GM18867 (cell line): ENCODE measurements at regions not wholly inside any gene's neighbourhood (a gene's known extent, or its start where the extent isn't known, plus 50 kb on each side); places are given as distances from the start of the nearest gene placed in this dataset.

ENCODE experiments used
- ATAC-seq: cut with Tn5 transposase; IDR thresholded peaks from one replicate; pipeline ENCODE4 v1.9.1; 2021; ENCODE audit warnings: mild to moderate bottlenecking, moderate library complexity; ENCODE audit not compliant: unreplicated experiment

- ATAC-seq: no peak
These were observed 1330.1 kb upstream of the PIK3C3 start for GRCh38 chr18:40624959-40625358.

DNA sequence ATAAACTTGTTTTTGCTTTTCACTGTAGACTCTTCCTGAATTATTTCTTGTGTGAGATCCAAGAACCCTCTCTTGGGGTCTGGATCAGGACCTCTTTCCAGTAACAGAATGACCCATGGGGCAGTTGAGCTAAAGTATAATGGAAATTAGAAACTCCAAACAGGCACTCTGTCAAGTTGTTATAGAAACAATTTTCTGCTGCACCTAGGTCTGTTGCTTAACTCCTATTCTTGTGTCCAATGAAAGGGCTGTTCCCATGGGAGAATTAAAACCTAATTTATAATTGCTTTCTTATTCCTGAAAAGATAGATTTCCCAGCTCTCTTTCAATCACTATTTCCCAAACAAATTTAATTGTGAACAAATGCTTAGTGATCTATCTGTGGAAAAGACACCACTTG, 1341.3 kb upstream of the PIK3C3 start:
- no peak for ATAC-seq

- ATAC-seq: no peak
These were observed 1342.7 kb upstream of the PIK3C3 start for GRCh38 chr18:40612356-40612755.

GRCh38 chr18:40608226-40608625, 1346.8 kb upstream of the PIK3C3 start:
- no peak for ATAC-seq

DNA sequence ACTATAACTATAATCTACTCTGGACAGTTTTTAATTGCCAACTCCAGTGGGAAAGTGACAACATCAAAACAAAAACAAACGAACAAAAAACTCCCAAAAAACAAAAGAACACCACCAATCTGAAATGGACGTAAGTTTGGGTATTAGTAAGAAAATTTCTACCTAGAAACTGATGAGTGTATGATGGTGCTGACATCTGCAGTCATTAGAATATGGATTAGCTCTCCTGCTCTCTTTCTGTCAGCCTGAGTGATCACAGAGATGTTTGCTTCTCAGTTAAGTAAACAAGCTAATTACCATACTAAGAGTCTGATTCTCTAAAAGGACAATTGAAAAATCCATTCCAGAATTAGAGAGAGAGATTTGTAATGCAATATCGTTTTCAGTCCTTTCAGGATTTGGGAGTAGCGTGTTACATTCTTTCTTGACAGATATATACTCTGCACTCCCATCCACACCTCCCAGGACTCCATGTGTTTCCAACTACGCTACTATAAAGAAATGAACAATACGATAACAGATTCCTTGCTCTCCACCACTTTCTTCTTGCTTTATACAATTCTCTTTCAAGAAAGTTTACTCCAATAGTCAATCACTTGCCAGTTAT, 1347.4 kb upstream of the PIK3C3 start:
- no peak for ATAC-seq

- ATAC-seq: no peak
These were observed 1348.0 kb upstream of the PIK3C3 start for GRCh38 chr18:40606996-40607395.

- ATAC-seq: no peak
These were observed 1371.4 kb upstream of the PIK3C3 start for GRCh38 chr18:40583671-40584070.

DNA sequence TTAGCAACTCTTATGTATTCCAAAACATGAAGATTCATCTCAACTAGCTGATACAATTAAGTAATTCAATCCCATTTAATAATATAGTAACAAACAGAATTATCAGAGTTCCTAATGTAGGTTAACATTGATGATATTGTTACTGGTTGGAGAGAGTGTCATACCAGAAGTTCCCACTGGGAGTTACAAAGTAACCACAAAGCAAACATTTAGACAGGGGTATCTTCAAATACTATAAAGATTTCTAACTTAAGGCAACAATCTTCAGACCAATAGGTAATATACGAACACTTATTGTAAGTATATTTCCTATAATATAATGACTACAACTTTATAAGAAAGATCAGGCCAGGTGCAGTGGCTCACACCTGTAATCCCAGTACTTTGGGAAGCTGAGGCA, 1372.9 kb upstream of the PIK3C3 start:
- ATAC-seq: no peak

DNA sequence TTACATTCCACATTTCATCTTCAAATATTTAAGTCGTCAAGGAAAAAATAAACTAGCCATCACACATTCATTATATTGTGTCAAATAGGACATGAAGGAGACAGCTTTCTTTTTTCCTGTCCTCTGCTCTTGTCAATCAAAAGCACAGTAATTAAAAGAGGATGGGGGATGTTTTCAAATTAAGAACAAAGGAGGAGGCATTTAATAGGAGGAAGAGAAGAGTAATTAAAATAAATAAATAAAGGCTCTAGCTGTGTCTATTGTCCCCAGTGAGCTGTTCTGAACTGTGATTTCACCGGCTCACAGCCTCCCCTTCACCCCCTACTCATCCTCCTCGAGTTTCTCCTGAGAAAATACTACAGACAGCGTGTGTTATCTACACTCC, 1377.1 kb upstream of the PIK3C3 start:
- no peak for ATAC-seq

- ATAC-seq: no peak
These were observed 1377.6 kb upstream of the PIK3C3 start for GRCh38 chr18:40577239-40577980.

DNA sequence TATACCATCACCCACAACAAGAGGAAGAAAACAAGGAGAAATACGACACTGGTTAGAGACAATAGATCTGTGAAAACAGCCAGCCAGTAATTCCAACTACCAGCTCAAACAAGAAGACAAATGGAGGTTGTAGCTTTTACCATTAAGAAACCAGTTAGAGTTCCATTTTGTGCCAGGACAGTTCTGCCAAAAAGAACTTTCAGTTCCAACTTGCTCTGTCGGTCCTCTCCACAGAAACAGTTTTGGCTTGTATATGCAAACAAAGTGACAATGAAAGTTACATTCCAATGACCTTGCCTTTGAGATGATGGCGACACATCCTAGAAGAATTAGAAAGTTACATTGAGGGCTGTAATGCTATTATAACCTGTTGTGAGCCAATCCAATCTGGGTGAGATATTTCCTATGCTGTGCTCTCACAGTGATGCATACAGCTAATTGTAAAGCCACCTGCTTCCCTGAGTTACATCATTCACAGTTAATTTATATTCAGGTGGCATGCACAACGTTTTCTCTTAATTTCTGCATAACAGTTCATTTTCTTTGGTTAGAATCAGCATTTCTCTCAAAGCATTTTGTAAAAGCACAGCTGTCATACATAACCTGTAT, 1378.4 kb upstream of the PIK3C3 start:
- no peak for ATAC-seq

DNA sequence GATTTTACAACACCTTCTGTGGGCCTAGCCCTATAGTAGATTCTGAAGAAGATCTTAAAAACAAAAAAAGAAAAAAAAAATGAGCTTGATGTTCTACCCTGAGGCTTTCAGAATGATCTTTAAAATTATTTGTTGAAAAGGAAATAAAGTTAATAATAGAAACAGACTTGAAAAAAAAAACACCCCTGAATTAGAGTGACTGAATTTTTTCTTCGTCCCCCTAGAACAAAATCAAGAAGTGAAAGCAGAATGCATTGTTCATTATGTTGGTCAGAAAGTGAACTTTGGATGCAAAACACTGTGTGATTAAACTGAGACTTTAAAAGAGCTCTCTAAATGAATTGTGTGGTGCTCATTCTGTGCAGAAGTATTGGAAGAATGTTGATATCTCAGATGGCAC, 1384.4 kb upstream of the PIK3C3 start:
- no peak for ATAC-seq

DNA sequence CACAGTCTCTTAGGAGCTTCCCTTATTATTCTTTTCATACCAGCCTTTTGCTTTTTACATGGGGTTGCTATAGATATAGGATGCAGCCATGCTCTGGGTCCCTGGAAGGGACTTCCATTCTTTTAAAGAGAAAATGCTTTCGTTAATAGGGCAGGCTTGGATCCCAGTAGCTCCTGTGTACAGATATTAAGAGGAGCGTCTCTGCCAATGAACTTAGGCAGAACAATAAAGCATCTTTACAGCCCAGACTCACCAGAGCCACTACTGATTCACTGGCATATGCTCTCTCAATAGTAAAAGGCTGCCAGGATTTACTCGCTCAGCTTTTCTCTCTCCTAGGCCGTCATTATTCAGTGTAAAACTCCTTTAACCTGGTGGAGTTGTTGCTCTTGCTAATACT, 1385.4 kb upstream of the PIK3C3 start:
- ATAC-seq: no peak

- ATAC-seq: no peak
These were observed 1388.6 kb upstream of the PIK3C3 start for GRCh38 chr18:40566510-40566844.

DNA sequence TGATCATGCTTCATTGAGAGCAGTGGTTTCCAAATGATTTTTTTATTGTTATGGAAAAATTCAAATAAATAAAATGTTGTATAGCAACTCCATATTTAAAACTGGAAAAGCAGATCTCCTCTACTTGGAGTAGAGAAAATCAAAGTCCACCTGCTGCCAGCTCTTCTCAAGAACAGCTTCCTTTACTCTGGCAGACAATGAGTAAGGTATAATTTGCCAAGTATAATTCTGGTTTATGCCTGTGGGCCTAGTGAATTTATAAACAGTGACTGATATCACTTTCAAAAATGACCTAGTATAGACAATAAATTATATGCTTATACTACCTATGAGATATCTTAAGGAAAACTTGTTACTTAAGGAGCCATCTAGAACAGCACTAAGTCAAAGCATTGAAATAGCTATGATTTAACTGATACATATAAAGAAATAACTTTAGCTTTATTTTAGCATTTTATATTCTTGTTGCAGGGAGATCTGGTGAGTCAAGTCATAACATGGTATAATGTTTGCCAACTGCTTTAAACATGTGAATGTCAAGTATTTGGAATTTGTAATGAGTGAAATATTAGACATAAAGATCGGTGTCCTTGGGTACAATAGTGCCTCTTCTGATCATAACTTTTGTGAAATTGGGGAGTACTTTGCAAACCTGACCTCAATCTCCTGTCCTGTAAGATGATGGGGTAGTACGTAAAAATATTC, 1389.1 kb upstream of the PIK3C3 start:
- no peak for ATAC-seq

GRCh38 chr18:40559556-40559955, 1395.5 kb upstream of the PIK3C3 start:
- ATAC-seq: no peak

DNA sequence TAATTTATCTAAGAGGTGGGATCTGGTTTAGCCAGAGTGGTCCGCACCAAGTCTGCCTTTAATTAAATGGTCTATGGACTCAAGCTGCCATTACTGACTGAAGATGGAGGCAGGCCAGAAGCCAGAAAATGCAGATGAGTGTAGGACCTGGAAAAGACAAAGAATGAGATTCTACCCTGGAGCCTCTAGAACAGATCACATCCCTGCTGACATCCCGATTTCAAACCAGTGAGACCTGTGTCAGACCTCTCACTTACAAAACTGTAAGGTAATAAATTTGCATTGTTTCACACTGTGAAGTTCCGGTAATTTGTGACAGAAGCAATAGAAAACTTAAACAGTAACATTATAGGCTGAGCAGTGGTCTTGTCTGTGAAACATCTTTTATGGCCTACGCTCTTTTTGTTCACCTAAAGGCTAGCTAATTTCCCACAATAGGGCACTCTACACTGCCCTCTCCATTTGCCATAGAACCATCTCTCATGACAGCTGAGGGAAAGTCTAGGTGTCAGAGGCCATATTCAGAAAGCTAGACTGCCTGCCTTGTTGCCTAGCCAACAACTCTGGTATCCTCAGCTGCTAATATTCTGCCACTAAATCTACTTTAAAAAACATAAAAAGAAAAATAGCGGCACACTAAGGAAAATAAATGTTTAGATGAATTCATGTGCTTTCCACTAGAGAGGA, 1396.2 kb upstream of the PIK3C3 start:
- no peak for ATAC-seq

DNA sequence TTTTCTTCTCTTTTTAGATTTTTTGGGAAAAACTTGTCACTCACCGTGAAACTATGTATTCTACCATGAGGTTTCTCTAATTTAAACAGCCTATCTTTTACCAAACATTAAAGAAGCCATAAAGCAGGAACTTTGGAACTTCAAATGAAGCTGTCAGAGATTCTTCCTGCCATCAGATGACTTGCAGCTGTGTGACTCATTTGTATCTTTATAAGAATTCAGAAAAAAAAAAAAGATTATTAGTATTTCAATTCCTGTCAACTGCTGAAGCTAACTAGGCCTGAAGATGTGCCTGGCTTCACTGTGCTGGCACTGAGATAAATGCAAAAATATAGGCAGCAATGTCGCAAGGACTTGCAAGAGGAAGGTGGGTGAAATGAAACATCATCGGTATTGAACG, 1399.1 kb upstream of the PIK3C3 start:
- ATAC-seq: no peak

GRCh38 chr18:40553029-40553428, 1402.0 kb upstream of the PIK3C3 start:
- no peak for ATAC-seq

GRCh38 chr18:40546875-40547274, 1408.2 kb upstream of the PIK3C3 start:
- no peak for ATAC-seq

- no peak for ATAC-seq
These were observed 1420.3 kb upstream of the PIK3C3 start for GRCh38 chr18:40534723-40535122.
